ENCODE measurements at regions not wholly inside any gene's neighbourhood (a gene's known extent, or its start where the extent isn't known, plus 50 kb on each side); places are given as distances from the start of the nearest gene placed in this dataset.
"Not testable (repeated sequence)": the region's sequence is repeated elsewhere in the genome, so short reads cannot be mapped to it uniquely, and the experiment has no call there.

DNA sequence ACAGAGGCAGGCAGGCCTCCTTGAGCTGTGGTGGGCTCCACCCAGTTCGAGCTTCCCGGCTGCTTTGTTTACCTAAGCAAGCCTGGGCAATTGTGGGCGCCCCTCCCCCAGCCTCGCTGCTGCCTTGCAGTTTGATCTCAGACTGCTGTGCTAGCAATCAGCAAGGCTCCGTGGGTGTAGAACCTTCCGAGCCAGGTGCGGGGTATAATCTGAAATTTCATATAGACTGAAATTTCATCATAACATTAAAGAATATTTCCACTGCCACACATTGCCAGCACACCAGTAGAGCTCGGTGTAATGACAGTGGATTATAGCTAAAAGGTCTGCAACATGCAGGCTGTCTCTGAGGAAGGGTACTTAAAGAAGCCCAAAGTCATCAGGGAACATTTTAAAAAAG is 344.3 kb upstream of the COL8A1 start:
- ATAC-seq = not testable (repeated sequence)

DNA sequence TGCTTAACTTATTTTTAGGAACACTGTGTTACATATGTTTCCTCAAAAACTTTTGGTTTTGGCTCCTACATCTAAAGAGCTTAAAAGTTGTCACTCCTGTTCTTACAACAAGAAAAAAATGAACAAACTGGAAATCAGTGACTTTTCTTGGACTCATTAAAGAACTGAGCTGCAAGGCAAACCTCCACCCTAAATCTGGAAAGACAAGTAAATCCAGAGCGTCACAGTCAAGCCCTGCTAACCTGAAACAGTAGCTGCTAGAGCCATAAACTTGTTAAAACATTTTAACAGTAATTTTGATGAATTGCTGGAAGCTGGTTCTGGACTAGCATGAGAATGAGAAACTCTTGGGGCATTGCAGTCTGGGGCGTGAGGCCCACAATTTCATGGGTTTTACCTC is 350.5 kb upstream of the COL8A1 start:
- no peak for ATAC-seq

DNA sequence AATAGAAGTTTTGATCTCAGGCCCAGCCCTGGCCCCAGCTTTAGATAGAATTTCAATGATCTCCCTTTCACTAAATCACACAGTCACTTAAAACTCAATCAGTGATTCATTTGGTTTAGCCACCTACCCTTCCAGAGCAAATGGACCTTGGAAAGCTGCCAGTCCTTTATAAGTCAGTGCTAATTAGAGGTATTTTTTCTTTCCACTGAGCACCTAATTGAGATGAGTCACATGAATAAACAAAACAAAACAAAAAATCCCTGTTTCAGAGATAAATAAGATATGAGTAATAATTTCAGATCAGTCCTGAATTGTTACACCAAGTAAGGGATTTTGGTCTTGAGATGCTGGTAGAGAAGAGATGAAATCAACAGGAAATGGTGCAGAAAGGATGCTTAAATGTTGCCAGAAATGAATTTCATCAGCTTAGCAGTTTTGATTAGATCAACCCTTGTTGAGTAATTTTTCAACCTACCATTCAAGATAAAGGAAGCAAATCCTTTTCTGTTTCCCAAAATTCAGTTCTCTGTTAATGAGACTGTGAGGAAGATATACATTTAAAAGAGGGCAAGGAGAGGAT is 352.0 kb upstream of the COL8A1 start:
- ATAC-seq = no peak

GRCh38 chr3:99269606-99270351 is 368.3 kb upstream of the DCBLD2 start:
- ATAC-seq = no peak

- no peak for ATAC-seq
Observed at GRCh38 chr3:99256788-99257187, 355.3 kb upstream of the DCBLD2 start.

DNA sequence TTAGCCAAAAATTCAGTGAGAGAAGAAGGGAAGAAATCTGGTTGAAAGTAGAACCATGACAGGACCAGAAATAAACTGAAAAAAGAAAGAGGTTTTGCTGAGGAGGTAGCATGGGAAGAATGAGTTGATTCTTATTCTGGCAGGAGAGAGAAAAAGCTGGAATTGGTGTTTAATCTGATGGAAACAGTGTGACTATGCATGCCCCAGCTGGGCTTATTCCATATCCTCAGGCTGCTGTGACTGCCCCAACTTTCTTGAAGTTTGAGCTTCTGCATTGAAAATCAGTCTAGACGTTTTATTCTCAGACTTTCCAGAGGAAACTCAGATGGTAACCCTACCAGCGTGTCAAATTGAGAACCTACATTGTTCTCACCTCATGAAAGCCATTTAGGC is 352.5 kb upstream of the DCBLD2 start:
- no peak for ATAC-seq

DNA sequence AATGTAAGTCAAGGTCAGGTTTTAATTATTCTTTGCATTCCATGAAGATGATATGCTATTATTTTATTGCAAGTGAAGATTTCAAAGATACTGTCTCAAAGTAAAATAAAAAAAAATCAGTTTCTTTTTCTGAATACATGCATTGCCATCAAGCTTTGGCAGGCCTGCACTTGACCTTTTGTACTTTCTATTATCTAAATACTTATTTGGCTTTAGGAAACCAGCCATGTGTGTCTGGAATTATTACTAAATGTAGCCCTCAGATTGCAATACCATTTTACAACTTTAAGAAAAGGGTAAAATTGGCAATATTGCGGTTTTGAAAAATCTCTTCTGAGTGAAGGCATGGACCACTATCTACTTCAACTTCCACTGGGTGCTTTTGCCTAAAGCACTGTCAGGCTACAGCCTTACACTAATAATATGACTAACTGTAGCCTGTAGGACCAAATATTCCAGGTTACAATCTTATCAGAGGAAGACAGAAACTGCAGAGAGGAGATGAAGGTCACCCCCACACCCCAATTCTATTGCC is 349.4 kb upstream of the DCBLD2 start:
- no peak for ATAC-seq

GRCh38 chr3:99250272-99250671 is 348.8 kb upstream of the DCBLD2 start:
- no peak for ATAC-seq

GRCh38 chr3:99249627-99250026 is 348.1 kb upstream of the DCBLD2 start:
- no peak for ATAC-seq

DNA sequence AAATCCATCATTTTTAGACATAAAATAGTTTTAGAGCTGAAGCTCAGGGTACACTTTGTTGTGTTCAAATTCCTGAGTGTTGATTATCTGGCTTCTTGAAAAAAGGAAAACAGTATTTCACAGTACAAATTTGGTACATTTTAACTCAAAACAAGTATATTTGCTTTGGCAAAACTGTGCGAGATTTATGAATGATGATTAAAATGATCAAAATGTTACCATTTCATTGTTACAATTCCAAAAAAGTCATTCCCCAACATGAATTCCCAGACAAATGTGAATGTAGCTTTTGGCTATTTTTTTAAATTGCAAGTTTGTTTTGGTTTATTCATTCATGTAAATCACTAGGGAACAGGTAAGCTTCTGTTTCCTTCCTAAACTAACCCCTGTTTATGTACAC is 347.4 kb upstream of the DCBLD2 start:
- ATAC-seq = no peak

DNA sequence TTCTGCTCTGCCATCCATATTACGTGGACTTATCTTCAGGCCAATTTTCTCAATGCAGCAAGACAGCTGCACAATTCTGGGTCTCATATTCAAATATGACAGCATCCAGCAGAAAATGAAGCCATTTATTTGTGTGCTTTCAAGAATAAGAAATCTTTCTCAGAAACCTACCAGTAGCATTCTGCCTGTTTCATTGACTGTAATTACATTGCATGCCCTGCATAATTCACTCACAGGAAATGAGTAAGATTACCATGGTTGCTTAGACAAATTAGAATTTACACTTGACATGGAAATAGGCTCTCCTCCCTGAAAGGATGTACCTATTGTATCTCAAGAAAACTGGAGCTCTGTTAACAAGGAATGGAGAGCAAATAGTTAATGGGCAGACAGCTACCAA is 346.6 kb upstream of the DCBLD2 start:
- no peak for ATAC-seq

DNA sequence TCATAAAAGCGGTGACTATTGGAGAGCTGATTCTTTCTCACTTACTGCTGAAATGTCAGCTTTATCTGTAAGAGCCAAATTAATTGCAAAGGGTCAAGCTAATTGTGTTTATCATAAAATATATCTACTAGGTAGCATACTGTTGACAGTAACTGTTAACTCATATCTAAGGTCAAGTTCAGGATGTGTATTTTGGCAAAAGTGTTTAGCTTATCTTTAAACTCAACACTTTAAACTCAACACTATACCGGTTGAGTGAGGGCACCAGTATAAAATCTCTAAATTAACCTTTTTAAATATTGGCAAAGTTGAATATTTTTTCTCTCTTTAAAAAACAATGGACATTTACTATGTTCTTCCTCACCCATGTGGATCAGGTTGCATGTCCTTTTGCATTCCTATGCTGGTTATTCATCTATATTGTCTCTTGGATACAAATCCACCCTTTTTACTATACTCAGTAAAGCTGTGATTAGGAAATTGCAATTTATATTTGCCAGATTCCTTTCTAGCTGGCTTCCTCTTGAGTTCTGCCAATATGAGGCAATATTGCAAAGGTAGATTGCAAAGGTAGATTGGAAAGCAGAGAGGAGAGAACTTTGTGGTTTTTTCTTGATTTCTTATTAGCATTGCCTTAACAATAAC is 344.6 kb upstream of the DCBLD2 start:
- no peak for ATAC-seq

DNA sequence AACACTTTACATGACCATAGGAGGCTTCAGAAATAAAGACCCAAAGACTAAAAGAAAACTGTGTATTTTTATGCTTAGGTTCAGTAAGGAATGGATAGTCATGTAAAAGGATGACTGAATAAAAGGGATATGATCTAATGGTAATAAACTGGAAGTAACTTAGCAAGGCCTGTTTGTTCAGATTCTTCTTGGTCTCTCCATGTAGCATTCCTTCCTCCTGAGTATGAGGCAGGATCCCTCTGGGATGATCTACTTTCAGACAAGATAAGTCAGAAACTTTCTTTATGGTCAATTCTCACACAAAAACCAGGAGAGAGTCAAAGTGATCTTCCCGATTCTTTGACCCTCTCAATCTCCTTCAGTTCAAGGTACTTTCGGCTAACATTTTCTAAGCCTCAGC is 340.8 kb upstream of the DCBLD2 start:
- no peak for ATAC-seq

GRCh38 chr3:99240700-99241099 is 339.2 kb upstream of the DCBLD2 start:
- no peak for ATAC-seq

DNA sequence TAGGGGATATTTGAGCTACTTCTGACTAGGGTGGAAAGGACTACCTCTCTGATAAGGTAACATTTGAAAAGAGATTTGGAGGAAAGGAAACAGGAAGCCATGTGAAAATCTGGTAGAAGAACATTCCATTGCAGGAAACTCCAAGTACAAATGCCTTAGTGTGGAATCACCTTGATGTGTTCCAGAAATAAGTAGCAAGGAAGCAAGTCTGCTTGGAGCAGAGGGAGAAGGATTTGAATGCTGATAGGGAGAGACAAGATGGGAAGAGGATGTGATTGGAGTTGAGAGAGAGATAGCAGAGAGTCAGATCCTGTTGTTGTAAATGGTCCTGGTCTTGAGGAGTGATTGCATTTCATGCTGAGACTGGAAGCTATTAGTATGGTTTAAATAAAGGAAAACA is 335.1 kb upstream of the DCBLD2 start:
- no peak for ATAC-seq

- no peak for ATAC-seq
Observed at GRCh38 chr3:99232696-99233095, 331.2 kb upstream of the DCBLD2 start.

DNA sequence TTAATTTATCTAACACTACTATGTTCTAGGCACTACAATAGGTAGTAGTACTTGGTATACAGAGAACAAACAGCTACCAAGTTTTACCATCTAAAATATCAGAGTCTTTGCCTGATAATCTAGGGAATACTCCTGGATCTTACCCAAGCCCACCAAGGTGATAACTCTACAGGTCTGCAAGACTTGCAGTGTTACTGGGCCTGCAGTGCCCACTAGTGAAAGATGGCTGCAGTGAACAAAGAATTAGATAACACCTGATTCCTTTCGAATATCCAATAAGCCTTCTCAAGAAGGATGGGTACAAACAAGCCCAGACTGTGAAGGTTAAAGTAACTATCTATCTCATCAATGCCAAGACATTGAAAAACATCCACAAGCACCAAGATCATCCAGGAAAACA is 317.0 kb upstream of the DCBLD2 start:
- no peak for ATAC-seq

- ATAC-seq = no peak
Observed at GRCh38 chr3:99212969-99213368, 311.5 kb upstream of the DCBLD2 start.

GRCh38 chr3:99211309-99211708 is 309.8 kb upstream of the DCBLD2 start:
- ATAC-seq = no peak

- ATAC-seq = no peak
Observed at GRCh38 chr3:99199021-99199420, 297.5 kb upstream of the DCBLD2 start.

DNA sequence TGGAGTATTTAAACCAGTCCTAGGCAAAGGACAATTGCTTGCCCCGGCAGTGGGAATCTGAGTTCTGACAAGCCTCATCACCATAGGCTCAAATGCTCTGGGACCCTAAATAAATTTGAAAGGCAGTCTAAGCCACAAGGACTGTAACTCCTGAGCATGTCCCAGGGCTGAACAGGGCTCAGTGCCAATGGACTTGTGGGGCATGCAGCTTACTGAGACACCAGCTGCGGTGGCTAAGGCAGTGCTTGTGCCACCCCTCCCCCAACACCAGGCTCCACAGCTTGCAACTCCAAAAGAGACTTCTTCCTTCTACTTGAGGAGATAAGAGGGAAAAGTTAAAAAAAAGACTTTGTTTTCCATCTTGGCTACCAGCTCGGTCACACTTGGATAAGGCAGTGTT is 289.7 kb upstream of the DCBLD2 start:
- ATAC-seq = no peak

DNA sequence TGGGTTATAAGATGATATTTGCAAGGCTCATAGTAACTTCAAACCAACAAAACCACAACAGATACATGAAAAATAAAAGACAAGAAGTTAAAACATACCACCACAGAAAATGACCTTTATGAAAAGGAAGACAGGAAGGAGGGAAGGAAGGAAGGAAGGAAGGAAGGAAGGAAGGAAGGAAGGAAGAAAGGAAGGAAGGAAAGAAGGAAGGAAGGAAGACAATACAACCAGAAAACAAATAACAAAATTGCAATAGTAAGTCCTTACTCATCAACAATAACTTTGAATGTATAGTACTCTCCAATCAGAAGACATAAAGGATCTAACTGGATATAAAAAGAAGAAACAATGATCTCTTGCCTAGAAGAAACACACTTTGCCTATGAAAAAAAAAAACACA is 287.4 kb upstream of the DCBLD2 start:
- ATAC-seq = no peak

DNA sequence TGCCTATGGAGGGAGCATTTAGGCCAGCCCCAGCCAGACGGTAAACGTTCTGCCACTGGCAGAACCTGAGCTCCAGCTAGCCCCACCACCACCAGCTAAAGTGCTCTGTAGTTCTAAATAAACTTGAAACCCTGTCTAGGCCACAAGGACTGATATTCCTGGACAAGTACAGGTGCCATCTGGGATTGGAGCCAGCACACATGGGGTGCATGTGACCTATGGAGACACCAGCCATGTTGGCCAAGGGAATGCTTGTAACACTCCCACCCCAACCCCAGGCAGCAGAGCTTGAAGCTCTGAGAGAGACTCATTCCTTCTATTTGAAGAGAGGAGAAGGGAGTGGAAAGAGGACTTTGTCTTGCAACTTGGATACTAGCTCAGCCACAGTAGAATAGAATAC is 284.5 kb upstream of the DCBLD2 start:
- ATAC-seq = no peak

All from activated CD4-positive, CD25-positive, alpha-beta regulatory T cell treated with anti-CD3 and anti-CD28 coated beads, Interleukin-2, amount 50 U/mL, for 24 hours (primary cell).